H1 (cell line): ENCODE measurements at regions not wholly inside any gene's neighbourhood (a gene's known extent, or its start where the extent isn't known, plus 50 kb on each side); places are given as distances from the start of the nearest gene placed in this dataset.

Experiments
- CTCF ChIA-PET: fragments of 300-600 bp; sonication (Branson Sonifier 250); formaldehyde crosslinking; loops from one replicate; lab custom pipeline; 2021; ENCODE audit not compliant: partially characterized antibody; lab: Charles Lee
- POLR2A ChIA-PET: fragments of 300-600 bp; sonication (Branson Sonifier 250); formaldehyde crosslinking; loops from one replicate; lab custom pipeline; 2021; ENCODE audit warnings: inconsistent platforms; ENCODE audit not compliant: partially characterized antibody; lab: Charles Lee
- DNase-seq, 2 experiments: peaks; one replicate each; pipeline versions ENCODE4 v3.0.0 to v3.0.0-alpha.2; 2010 to 2022; ENCODE audit warnings: low spot score in 2 of 2, low read depth in 1 of 2, mixed read lengths in 1 of 2
- FAIRE-seq: peaks from 2 replicates; lab custom pipeline; 2011; peaks lifted over from hg19 to GRCh38; lab: Jason Lieb, UNC
- H2AFZ ChIP-seq: 2 replicates; pipeline ENCODE4 v1.8.1; 2012; ENCODE audit warnings: low read length, inconsistent platforms
- H2AK5ac ChIP-seq: 2 replicates; pipeline ENCODE4 v1.6.1; 2013; ENCODE audit warnings: low read depth, low read length
- H2BK120ac ChIP-seq: replicated peaks from 2 replicates; pipeline ENCODE3; 2013; ENCODE audit warnings: low read depth, low read length, inconsistent platforms
- H2BK12ac ChIP-seq: 2 replicates; pipeline ENCODE4 v1.6.1; 2013; ENCODE audit warnings: low read depth, low read length
- H2BK15ac ChIP-seq: 2 replicates; pipeline ENCODE4 v1.6.1; 2013; ENCODE audit warnings: low read length
- H2BK20ac ChIP-seq: 2 replicates; pipeline ENCODE4 v1.6.1; 2013; ENCODE audit warnings: low read length
- H2BK5ac ChIP-seq: 2 replicates; pipeline ENCODE4 v1.6.1; 2013; ENCODE audit warnings: low read depth, low read length
- H3K14ac ChIP-seq: 2 replicates; pipeline ENCODE4 v1.6.1; 2013; ENCODE audit warnings: inconsistent platforms; ENCODE audit not compliant: insufficient read length
- H3K18ac ChIP-seq: 2 replicates; pipeline ENCODE4 v1.6.1; 2013; ENCODE audit warnings: low read length; ENCODE audit errors: extremely low read depth
- H3K23ac ChIP-seq: 2 replicates; pipeline ENCODE4 v1.6.1; 2013; ENCODE audit warnings: inconsistent platforms; ENCODE audit not compliant: insufficient read length
- H3K23me2 ChIP-seq: 2 replicates; pipeline ENCODE4 v1.6.1; 2013; ENCODE audit warnings: low read depth, low read length
- H3K27ac ChIP-seq: 2 replicates; pipeline ENCODE4 v1.6.1; 2011; ENCODE audit warnings: low read depth, low read length, inconsistent platforms
- H3K27me3 ChIP-seq, 4 experiments: replicated peaks in 1 of 4; 1 replicate in 1 of 4; 2 replicates in 3 of 4; pipeline versions ENCODE4 v1.6.1 to v1.8.1; 2011 to 2013; ENCODE audit warnings: low read length in 3 of 4, mild to moderate bottlenecking in 3 of 4, inconsistent platforms in 2 of 4, mixed read lengths in 2 of 4, moderate library complexity in 1 of 4; ENCODE audit not compliant: control insufficient read depth in 3 of 4, insufficient read depth in 3 of 4; ENCODE audit errors: extremely low read depth in 1 of 4
- H3K36me3 ChIP-seq, 4 experiments: 2 replicates each; pipeline versions ENCODE4 v1.6.1 to v1.8.1; 2011 to 2013; ENCODE audit warnings: mild to moderate bottlenecking in 4 of 4, low read length in 3 of 4, moderate library complexity in 2 of 4, control low read depth in 1 of 4, inconsistent platforms in 1 of 4; ENCODE audit not compliant: insufficient read depth in 4 of 4, control insufficient read depth in 2 of 4
- H3K4ac ChIP-seq: replicated peaks from 2 replicates; pipeline ENCODE3; 2013; ENCODE audit warnings: low read length, low read depth, mixed read lengths, inconsistent platforms; ENCODE audit not compliant: insufficient read length
- H3K4me1 ChIP-seq, 4 experiments: replicated peaks in 1 of 4; 1 replicate in 1 of 4; 2 replicates in 3 of 4; pipeline versions ENCODE4 v1.6.1 to v1.8.1; 2011 to 2013; ENCODE audit warnings: low read length in 3 of 4, inconsistent platforms in 2 of 4, mixed read lengths in 1 of 4; ENCODE audit not compliant: insufficient read depth in 4 of 4, control insufficient read depth in 3 of 4
- H3K4me2 ChIP-seq, 2 experiments: 2 replicates each; pipeline versions ENCODE4 v1.6.1 to v1.8.1; 2011 to 2013; ENCODE audit warnings: low read depth in 2 of 2, low read length in 2 of 2, control low read depth in 1 of 2, inconsistent platforms in 1 of 2, mild to moderate bottlenecking in 1 of 2; ENCODE audit not compliant: insufficient read depth in 1 of 2
- H3K4me3 ChIP-seq, 4 experiments: fragments of 200-600, 300-600 bp in 1 of 4; sonication (generic), shearing (Covaris generic), sonication (Bioruptor Twin) in 1 of 4; 2 replicates each; pipeline versions ENCODE4 v1.5.1 to v1.8.1; 2011 to 2016; ENCODE audit warnings: low read length in 4 of 4, low read depth in 3 of 4, control low read depth in 2 of 4, inconsistent platforms in 2 of 4, mild to moderate bottlenecking in 2 of 4, mixed read lengths in 1 of 4, moderate library complexity in 1 of 4; ENCODE audit not compliant: insufficient read depth in 2 of 4; ENCODE audit errors: extremely low read depth in 1 of 4
- H3K56ac ChIP-seq: replicated peaks from 2 replicates; pipeline ENCODE3; 2013; ENCODE audit warnings: low read depth, mild to moderate bottlenecking, mixed read lengths, low read length, inconsistent platforms; ENCODE audit not compliant: insufficient read length
- H3K79me1 ChIP-seq: 2 replicates; pipeline ENCODE4 v1.6.1; 2013; ENCODE audit warnings: low read depth, low read length, control low read depth
- H3K79me2 ChIP-seq, 2 experiments: 2 replicates each; pipeline versions ENCODE4 v1.6.1 to v1.8.1; 2012 to 2013; ENCODE audit warnings: low read length in 2 of 2, mild to moderate bottlenecking in 2 of 2, inconsistent platforms in 1 of 2; ENCODE audit not compliant: insufficient read depth in 2 of 2, control insufficient read depth in 1 of 2
- H3K9ac ChIP-seq, 4 experiments: replicated peaks in 1 of 4; 1 replicate in 1 of 4; 2 replicates in 3 of 4; pipeline versions ENCODE4 v1.6.1 to v1.8.1; 2011 to 2013; ENCODE audit warnings: low read depth in 3 of 4, low read length in 3 of 4, control low read depth in 2 of 4, mild to moderate bottlenecking in 2 of 4, moderate library complexity in 2 of 4, inconsistent platforms in 1 of 4; ENCODE audit errors: extremely low read depth in 1 of 4
- H3K9me3 ChIP-seq, 2 experiments: 2 replicates each; pipeline versions ENCODE4 v1.6.1 to v1.8.1; 2012 to 2013; ENCODE audit warnings: mild to moderate bottlenecking in 2 of 2, moderate library complexity in 2 of 2, control low read depth in 1 of 2, inconsistent platforms in 1 of 2, low read depth in 1 of 2, low read length in 1 of 2, mixed read lengths in 1 of 2; ENCODE audit not compliant: insufficient read depth in 2 of 2
- H4K20me1 ChIP-seq, 2 experiments: replicated peaks in 1 of 2; 2 replicates each; pipeline versions ENCODE3 to v1.8.1; 2011 to 2013; ENCODE audit warnings: inconsistent platforms in 2 of 2, low read length in 2 of 2, mild to moderate bottlenecking in 1 of 2; ENCODE audit not compliant: insufficient read depth in 2 of 2, control insufficient read depth in 1 of 2
- H4K5ac ChIP-seq: 2 replicates; pipeline ENCODE4 v1.6.1; 2013; ENCODE audit warnings: low read length, low read depth, mixed read lengths, inconsistent platforms; ENCODE audit not compliant: insufficient read length
- H4K8ac ChIP-seq: 2 replicates; pipeline ENCODE4 v1.8.0; 2013; ENCODE audit warnings: mild to moderate bottlenecking, moderate library complexity, low read length, inconsistent platforms; ENCODE audit not compliant: insufficient read depth; ENCODE audit errors: extremely low read depth
- H4K91ac ChIP-seq: replicated peaks from 2 replicates; pipeline ENCODE3; 2013; ENCODE audit warnings: low read length, mixed read lengths, inconsistent platforms; ENCODE audit not compliant: insufficient read length
- BACH1 ChIP-seq: IDR thresholded peaks from 2 replicates; pipeline ENCODE4 v1.6.1; 2012; ENCODE audit warnings: low read length, improper control_type of control experiment
- RXRA ChIP-seq: IDR thresholded peaks from 2 replicates; pipeline ENCODE4 v1.6.1; 2011; ENCODE audit warnings: low read depth, mild to moderate bottlenecking, low read length, moderate library complexity; ENCODE audit not compliant: insufficient read depth
- TCF12 ChIP-seq: IDR thresholded peaks from 2 replicates; pipeline ENCODE4 v1.6.1; 2011; ENCODE audit warnings: low read depth, mild to moderate bottlenecking, low read length
- WGBS, 2 experiments: shearing (Covaris generic) in 1 of 2; methylation state at CpG; one replicate each; pipeline versions ENCODE4 v1.1.6 to v1.1.7; 2013 to 2015; ENCODE audit warnings: low lambda C conversion rate in 2 of 2, mixed read lengths in 2 of 2, inconsistent platforms in 1 of 2, low coverage in 1 of 2, missing lambda C conversion rate in 1 of 2; ENCODE audit not compliant: insufficient replicate concordance in 2 of 2, insufficient coverage in 1 of 2, insufficient read length in 1 of 2; ENCODE audit errors: extremely low coverage in 1 of 2, missing lambda C conversion rate in 1 of 2; 5-methylcytosine and 5-hydroxymethylcytosine counted together

GRCh38 chr12:58254463-58255100 lies 313.2 kb downstream of the ATP23 start:
- FAIRE-seq (no peak), DNase-seq (no peak)
- Histone ChIP-seq H2AFZ (no peak overlapping the region), H3K27me3 (no peaks in the 10 kb centered on the region), H3K9me3 (no peaks in the 10 kb centered on the region), H2BK15ac (no peak overlapping the region), H4K5ac (no peak overlapping the region), H3K79me1 (no peaks in the 10 kb centered on the region), H2BK12ac (peak overlapping the region; percentile 68; the same call in 1 of the 2 replicates), H3K4me3 (no peak overlapping the region), H2BK120ac (no peak overlapping the region), H3K27ac (no peak overlapping the region), H3K14ac (no peak overlapping the region), H3K4me1 (no peaks in the 10 kb centered on the region), H3K18ac (no peak overlapping the region), H3K23ac (no peak overlapping the region), H3K36me3 (no peaks in the 10 kb centered on the region), H4K8ac (no peak overlapping the region), H3K4ac (no peak overlapping the region), H3K56ac (no peak overlapping the region), H3K23me2 (no peaks in the 10 kb centered on the region; the same call in 1 of the 2 replicates), H2BK20ac (no peak overlapping the region), H4K91ac (no peak overlapping the region), H4K20me1 (no peaks in the 10 kb centered on the region), H2BK5ac (no peak overlapping the region), H3K79me2 (no peaks in the 10 kb centered on the region), H3K4me2 (no peak overlapping the region), H3K9ac (no peak overlapping the region), H2AK5ac (no peak overlapping the region)
- 95% methylated on average over 1 of the region's 1 CpG; no CpG with 5 or more reads in 1 of the 2 experiments for WGBS, 2 experiments
- no peak for TF ChIP-seq RXRA
- no peak for TF ChIP-seq BACH1
- TF ChIP-seq TCF12: no peak
- POLR2A ChIA-PET: interaction anchor here (0.6 kb wide), 1 partner anchor 93 kb away, joined by 5 read pairs; no protein-coding TSS in a partner anchor
- CTCF ChIA-PET: interaction anchor here (1.5 kb wide), 1 partner anchor 53 kb away, joined by 3 read pairs; no protein-coding TSS in a partner anchor
